Endothelial cell of umbilical vein (primary cell): ENCODE measurements at regions not wholly inside any gene's neighbourhood (a gene's known extent, or its start where the extent isn't known, plus 50 kb on each side); places are given as distances from the start of the nearest gene placed in this dataset.

Source experiments
- BruUV-seq: library from RNA; stranded (reverse); fragments of 400-500 nt; replicated peaks from 2 replicates; lab custom pipeline; 2021; lab: Mats Ljungman, UMichigan
- CTCF ChIA-PET: fragments of 300-600, 350-600 bp; sonication (Branson Sonifier 250); formaldehyde crosslinking; loops from one replicate; lab custom pipeline; 2021; ENCODE audit warnings: antibody characterized with exemption, inconsistent platforms; lab: Charles Lee
- POLR2A ChIA-PET: fragments of 300-600, 350-600 bp; sonication (Branson Sonifier 250); formaldehyde crosslinking; loops from one replicate; lab custom pipeline; 2021; ENCODE audit warnings: antibody characterized with exemption, inconsistent platforms; lab: Charles Lee
- DNase-seq: peaks from one replicate; pipeline ENCODE4 v3.0.0-alpha.2; 2011; ENCODE audit warnings: low read depth, low spot score
- FAIRE-seq: peaks from 2 replicates; lab custom pipeline; 2011; peaks lifted over from hg19 to GRCh38; lab: Jason Lieb, UNC
- H2AFZ ChIP-seq: 2 replicates; pipeline ENCODE4 v1.6.0; 2012; ENCODE audit warnings: low read depth, low read length, control low read depth, inconsistent platforms
- H3K27ac ChIP-seq: 2 replicates; pipeline ENCODE4 v1.5.1; 2011; ENCODE audit warnings: low read depth, mild to moderate bottlenecking, control low read depth, low read length, moderate library complexity; ENCODE audit not compliant: insufficient read depth
- H3K27me3 ChIP-seq, 2 experiments: 2 replicates each; pipeline versions ENCODE4 v1.6.0 to v1.6.1; 2011; ENCODE audit warnings: low read length in 2 of 2, mixed read lengths in 1 of 2; ENCODE audit not compliant: control insufficient read depth in 2 of 2, insufficient read depth in 2 of 2
- H3K36me3 ChIP-seq, 2 experiments: 2 replicates in 1 of 2; 3 replicates in 1 of 2; pipeline ENCODE4 v1.5.1; 2011; ENCODE audit warnings: low read length in 2 of 2, mild to moderate bottlenecking in 1 of 2, moderate library complexity in 1 of 2; ENCODE audit not compliant: control insufficient read depth in 2 of 2, insufficient read depth in 2 of 2; ENCODE audit errors: extremely low read depth in 1 of 2
- H3K4me1 ChIP-seq: 3 replicates; pipeline ENCODE4 v1.5.1; 2011; ENCODE audit warnings: mild to moderate bottlenecking, low read length; ENCODE audit not compliant: control insufficient read depth, insufficient read depth; ENCODE audit errors: extremely low read depth
- H3K4me2 ChIP-seq: 2 replicates; pipeline ENCODE4 v1.6.1; 2011; ENCODE audit warnings: low read length, control low read depth, mixed read lengths; ENCODE audit not compliant: insufficient read depth
- H3K4me3 ChIP-seq, 3 experiments: fragments of 200-600 bp in 1 of 3; sonication (generic), shearing (Covaris generic) in 1 of 3; replicated peaks in 1 of 3; 2 replicates each; pipeline ENCODE4 v1.5.1; 2011 to 2016; ENCODE audit warnings: control low read depth in 3 of 3, low read length in 3 of 3, mild to moderate bottlenecking in 2 of 3, inconsistent platforms in 1 of 3, low read depth in 1 of 3, moderate library complexity in 1 of 3; ENCODE audit not compliant: insufficient read depth in 1 of 3
- H3K79me2 ChIP-seq: 2 replicates; pipeline ENCODE4 v1.6.0; 2012; ENCODE audit warnings: low read length, inconsistent platforms; ENCODE audit not compliant: control insufficient read depth, insufficient read depth
- H3K9ac ChIP-seq: replicated peaks from 2 replicates; pipeline ENCODE3; 2011; ENCODE audit warnings: low read length, control low read depth; ENCODE audit not compliant: insufficient read depth; ENCODE audit errors: extremely low read depth
- H3K9me1 ChIP-seq: replicated peaks from 3 replicates; pipeline ENCODE4 v1.6.0; 2011; ENCODE audit warnings: mild to moderate bottlenecking, low read length; ENCODE audit not compliant: control insufficient read depth, insufficient read depth; ENCODE audit errors: extremely low read depth
- H3K9me3 ChIP-seq: replicated peaks from 2 replicates; pipeline ENCODE4 v1.5.1; 2012; ENCODE audit warnings: low read length, inconsistent platforms; ENCODE audit not compliant: control insufficient read depth, insufficient read depth
- H4K20me1 ChIP-seq: replicated peaks from 2 replicates; pipeline ENCODE3; 2011; ENCODE audit warnings: mild to moderate bottlenecking, low read length; ENCODE audit not compliant: control insufficient read depth, insufficient read depth; ENCODE audit errors: extremely low read depth
- CTCF ChIP-seq, 2 donors: IDR thresholded peaks; 1 replicate in 1 of 2; 2 replicates in 1 of 2; pipeline ENCODE4 v1.5.1; 2011; ENCODE audit warnings: low read length in 2 of 2, mild to moderate bottlenecking in 2 of 2, moderate library complexity in 2 of 2, control low read depth in 1 of 2, inconsistent platforms in 1 of 2, low read depth in 1 of 2; ENCODE audit not compliant: insufficient read depth in 1 of 2; ENCODE audit errors: extremely low read depth in 1 of 2
- EZH2 ChIP-seq: IDR thresholded peaks from 2 replicates; pipeline ENCODE4 v1.6.1; 2012; ENCODE audit warnings: borderline replicate concordance, low read depth, mild to moderate bottlenecking, moderate library complexity, low read length, inconsistent platforms; ENCODE audit not compliant: severe bottlenecking
- FOS ChIP-seq: IDR thresholded peaks from 2 replicates; pipeline ENCODE4 v1.6.1; 2011; ENCODE audit warnings: mild to moderate bottlenecking, low read length, moderate library complexity, borderline replicate concordance; ENCODE audit not compliant: insufficient read depth
- GATA2 ChIP-seq: IDR thresholded peaks from 2 replicates; pipeline ENCODE4 v1.7.0; 2011; ENCODE audit warnings: low read depth, mild to moderate bottlenecking, moderate library complexity, mixed read lengths, low read length; ENCODE audit not compliant: insufficient read length, insufficient read depth
- JUN ChIP-seq: IDR thresholded peaks from 2 replicates; pipeline ENCODE4 v1.6.1; 2011; ENCODE audit warnings: borderline replicate concordance, low read depth; ENCODE audit not compliant: insufficient read length, insufficient read depth
- MAX ChIP-seq: IDR thresholded peaks from 2 replicates; pipeline ENCODE4 v1.6.1; 2011; ENCODE audit not compliant: insufficient read depth, insufficient read length
- MYC ChIP-seq: IDR thresholded peaks from one replicate; pipeline ENCODE4 v1.6.1; 2011; ENCODE audit warnings: mild to moderate bottlenecking, low read depth, low read length
- POLR2A ChIP-seq: IDR thresholded peaks from 2 replicates; pipeline ENCODE4 v1.6.1; 2012; ENCODE audit warnings: low read depth, mild to moderate bottlenecking, control low read depth, low read length
- POLR2AphosphoS5 ChIP-seq: IDR thresholded peaks from 2 replicates; pipeline ENCODE4 v1.6.1; 2012; ENCODE audit warnings: low read depth, mild to moderate bottlenecking, control low read depth, low read length, moderate library complexity; ENCODE audit not compliant: insufficient read depth
- dilution Hi-C: fragments of 300-500 bp; cut with MboI; formaldehyde crosslinking; loops from one replicate; pipeline ENCODE4 v1.15.0; 2019; ENCODE audit warnings: low sequenced_read_pairs; ENCODE audit not compliant: extremely low pct_ligation_motif_present
- intact Hi-C: fragments of 100-400 bp; cut with micrococcal nuclease; formaldehyde crosslinking; loops from one replicate; pipeline ENCODE4 v1.10.0; 2022

GRCh38 chr3:99176169-99176964 lies 274.9 kb upstream of the DCBLD2 start:
- Histone ChIP-seq H3K9me1 (no peaks in the 10 kb centered on the region), H2AFZ (no peak overlapping the region), H3K79me2 (no peaks in the 10 kb centered on the region), H3K36me3 (no peaks in the 10 kb centered on the region), H3K9me3 (no peaks in the 10 kb centered on the region), H3K4me1 (no peaks in the 10 kb centered on the region), H3K4me3 (no peak overlapping the region), H3K27me3 (no peaks in the 10 kb centered on the region), H4K20me1 (no peaks in the 10 kb centered on the region), H3K9ac (no peak overlapping the region), H3K4me2 (no peak overlapping the region), H3K27ac (no peak overlapping the region)
- CTCF ChIA-PET: interaction anchor here (0.7 to 2.3 kb wide), 5 partner anchors 9 to 575 kb away, joined by 3 to 13 read pairs (median 3); no protein-coding TSS in a partner anchor
- TF ChIP-seq POLR2A: no peak
- no peak for TF ChIP-seq GATA2
- no peak for TF ChIP-seq MAX
- TF ChIP-seq FOS: no peak
- no peak for TF ChIP-seq POLR2AphosphoS5
- no peak for TF ChIP-seq MYC
- TF ChIP-seq EZH2: no peak
- no peak for TF ChIP-seq JUN
- no peak for TF ChIP-seq CTCF (IDR thresholded peaks at IDR 0.05; ENCODE audit: extremely low read depth in 1 of 2, insufficient read depth in 1 of 2, low read depth in 1 of 2, low read length in 2 of 2)
- no TSS peak for BruUV-seq
- DNase-seq: no peak
- intact Hi-C loops (loop anchor here (10.0 kb wide), 1 partner anchor 572 kb away; no protein-coding TSS in a partner anchor), dilution Hi-C loops (no loop called here)
- no peak for FAIRE-seq
- POLR2A ChIA-PET: no interaction called here
